ENCODE measurements at regions not wholly inside any gene's neighbourhood (a gene's known extent, or its start where the extent isn't known, plus 50 kb on each side); places are given as distances from the start of the nearest gene placed in this dataset.

DNA sequence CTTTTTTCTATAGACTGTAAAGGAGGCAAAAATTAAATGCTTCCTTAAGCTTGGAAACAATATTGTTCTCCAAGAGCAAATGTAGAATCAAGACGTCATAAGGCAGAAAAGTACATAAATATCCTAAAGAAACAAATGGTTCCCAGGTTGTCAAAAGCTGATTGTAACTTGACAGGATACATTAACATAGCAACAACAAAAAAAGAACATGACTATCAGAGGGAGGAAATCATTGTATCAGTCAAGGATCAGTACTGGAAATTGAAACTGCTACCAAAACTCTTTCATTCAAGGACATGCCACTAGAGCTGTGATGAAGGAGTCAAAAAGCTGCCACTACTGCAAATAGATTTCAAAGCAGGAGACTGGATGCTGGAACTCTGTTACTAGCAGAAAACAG, 168.3 kb downstream of the BTC start:
- TF ChIP-seq POLR2A (IDR thresholded peaks at IDR 0.05): no peak
- TF ChIP-seq, protein P1, sequence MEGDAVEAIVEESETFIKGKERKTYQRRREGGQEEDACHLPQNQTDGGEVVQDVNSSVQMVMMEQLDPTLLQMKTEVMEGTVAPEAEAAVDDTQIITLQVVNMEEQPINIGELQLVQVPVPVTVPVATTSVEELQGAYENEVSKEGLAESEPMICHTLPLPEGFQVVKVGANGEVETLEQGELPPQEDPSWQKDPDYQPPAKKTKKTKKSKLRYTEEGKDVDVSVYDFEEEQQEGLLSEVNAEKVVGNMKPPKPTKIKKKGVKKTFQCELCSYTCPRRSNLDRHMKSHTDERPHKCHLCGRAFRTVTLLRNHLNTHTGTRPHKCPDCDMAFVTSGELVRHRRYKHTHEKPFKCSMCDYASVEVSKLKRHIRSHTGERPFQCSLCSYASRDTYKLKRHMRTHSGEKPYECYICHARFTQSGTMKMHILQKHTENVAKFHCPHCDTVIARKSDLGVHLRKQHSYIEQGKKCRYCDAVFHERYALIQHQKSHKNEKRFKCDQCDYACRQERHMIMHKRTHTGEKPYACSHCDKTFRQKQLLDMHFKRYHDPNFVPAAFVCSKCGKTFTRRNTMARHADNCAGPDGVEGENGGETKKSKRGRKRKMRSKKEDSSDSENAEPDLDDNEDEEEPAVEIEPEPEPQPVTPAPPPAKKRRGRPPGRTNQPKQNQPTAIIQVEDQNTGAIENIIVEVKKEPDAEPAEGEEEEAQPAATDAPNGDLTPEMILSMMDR (IDR thresholded peaks at IDR 0.05 in 4 of 5, conservative IDR thresholded peaks at IDR 0.05 in 1 of 5): no peak
